Fibroblast of lung (primary cell): ENCODE measurements at regions not wholly inside any gene's neighbourhood (a gene's known extent, or its start where the extent isn't known, plus 50 kb on each side); places are given as distances from the start of the nearest gene placed in this dataset.

ENCODE experiments used
- EZH2 ChIP-seq: IDR thresholded peaks from 2 replicates; pipeline ENCODE4 v1.5.1; 2012; ENCODE audit warnings: low read length, control low read depth, mild to moderate bottlenecking; ENCODE audit errors: missing control alignments
- TF ChIP-seq, protein P1 (sequence below), 2 donors: IDR thresholded peaks in 1 of 2; conservative IDR thresholded peaks in 1 of 2; 1 replicate in 1 of 2; 2 replicates in 1 of 2; pipeline ENCODE4 v1.5.1; 2011 to 2012; ENCODE audit warnings: low read length in 2 of 2, control low read depth in 1 of 2, inconsistent platforms in 1 of 2, low read depth in 1 of 2, mild to moderate bottlenecking in 1 of 2

GRCh38 chr22:26905076-26905475 lies 247.7 kb downstream of the MIAT start:
- TF ChIP-seq, protein P1, sequence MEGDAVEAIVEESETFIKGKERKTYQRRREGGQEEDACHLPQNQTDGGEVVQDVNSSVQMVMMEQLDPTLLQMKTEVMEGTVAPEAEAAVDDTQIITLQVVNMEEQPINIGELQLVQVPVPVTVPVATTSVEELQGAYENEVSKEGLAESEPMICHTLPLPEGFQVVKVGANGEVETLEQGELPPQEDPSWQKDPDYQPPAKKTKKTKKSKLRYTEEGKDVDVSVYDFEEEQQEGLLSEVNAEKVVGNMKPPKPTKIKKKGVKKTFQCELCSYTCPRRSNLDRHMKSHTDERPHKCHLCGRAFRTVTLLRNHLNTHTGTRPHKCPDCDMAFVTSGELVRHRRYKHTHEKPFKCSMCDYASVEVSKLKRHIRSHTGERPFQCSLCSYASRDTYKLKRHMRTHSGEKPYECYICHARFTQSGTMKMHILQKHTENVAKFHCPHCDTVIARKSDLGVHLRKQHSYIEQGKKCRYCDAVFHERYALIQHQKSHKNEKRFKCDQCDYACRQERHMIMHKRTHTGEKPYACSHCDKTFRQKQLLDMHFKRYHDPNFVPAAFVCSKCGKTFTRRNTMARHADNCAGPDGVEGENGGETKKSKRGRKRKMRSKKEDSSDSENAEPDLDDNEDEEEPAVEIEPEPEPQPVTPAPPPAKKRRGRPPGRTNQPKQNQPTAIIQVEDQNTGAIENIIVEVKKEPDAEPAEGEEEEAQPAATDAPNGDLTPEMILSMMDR (conservative IDR thresholded peaks at IDR 0.05 in 1 of 2, IDR thresholded peaks at IDR 0.05 in 1 of 2; ENCODE audit: low read depth in 1 of 2, low read length in 2 of 2): no peak
- no peak for TF ChIP-seq EZH2
